PC-9 (cell line): ENCODE measurements at regions not wholly inside any gene's neighbourhood (a gene's known extent, or its start where the extent isn't known, plus 50 kb on each side); places are given as distances from the start of the nearest gene placed in this dataset.

Experiments
- BruUV-seq: library from RNA; stranded (reverse); fragments of 400-500 nt; replicated peaks from 2 replicates; lab custom pipeline; 2021; lab: Mats Ljungman, UMichigan
- CTCF ChIA-PET: fragments of 300-600 bp; sonication (Branson Sonifier 250); formaldehyde crosslinking; loops from one replicate; lab custom pipeline; 2022; ENCODE audit warnings: antibody characterized with exemption; lab: Charles Lee
- POLR2A ChIA-PET: fragments of 300-600 bp; sonication (Branson Sonifier 250); formaldehyde crosslinking; loops from one replicate; lab custom pipeline; 2022; ENCODE audit warnings: antibody characterized with exemption; ENCODE audit not compliant: unreplicated experiment; lab: Charles Lee
- DNase-seq, 2 experiments: peaks; one replicate each; pipeline versions ENCODE4 v3.0.0 to v3.0.0-alpha.2; 2015 to 2022; ENCODE audit warnings: mixed read lengths in 1 of 2
- H2AFZ ChIP-seq: fragments of 200-600 bp; sonication (generic); 2 replicates; pipeline ENCODE4 v1.8.1; 2017; ENCODE audit warnings: antibody characterized with exemption
- H3F3A ChIP-seq: fragments of 200-600 bp; sonication (generic); 2 replicates; pipeline ENCODE4 v1.8.1; 2017; ENCODE audit warnings: antibody characterized with exemption, mild to moderate bottlenecking, low read depth; ENCODE audit not compliant: insufficient read depth
- H3K27ac ChIP-seq: fragments of 200-600 bp; sonication (generic); 2 replicates; pipeline ENCODE4 v1.6.1; 2016; ENCODE audit warnings: mixed run types
- H3K27me3 ChIP-seq: fragments of 200-600 bp; sonication (generic); 2 replicates; pipeline ENCODE4 v1.6.1; 2016; ENCODE audit warnings: low read depth, mixed run types; ENCODE audit not compliant: insufficient read depth
- H3K36me3 ChIP-seq: fragments of 200-600 bp; sonication (generic); 2 replicates; pipeline ENCODE4 v1.6.1; 2016; ENCODE audit warnings: low read depth, mixed run types
- H3K4me1 ChIP-seq: fragments of 200-600 bp; sonication (generic); replicated peaks from 2 replicates; pipeline ENCODE4 v1.6.1; 2016; ENCODE audit warnings: mixed run types; ENCODE audit not compliant: insufficient read depth
- H3K4me2 ChIP-seq: fragments of 200-600 bp; sonication (generic); 2 replicates; pipeline ENCODE4 v1.6.1; 2017; ENCODE audit warnings: mixed run types
- H3K4me3 ChIP-seq: fragments of 200-600 bp; sonication (generic); 2 replicates; pipeline ENCODE4 v1.6.1; 2016; ENCODE audit warnings: mixed run types
- H3K79me2 ChIP-seq: fragments of 200-600 bp; sonication (generic); 2 replicates; pipeline ENCODE4 v1.6.1; 2017; ENCODE audit warnings: low read depth, mixed run types
- H3K9me2 ChIP-seq: fragments of 200-600 bp; sonication (generic); 2 replicates; pipeline ENCODE4 v1.8.1; 2017; ENCODE audit warnings: mild to moderate bottlenecking; ENCODE audit not compliant: insufficient read depth
- H3K9me3 ChIP-seq: fragments of 200-600 bp; sonication (generic); 2 replicates; pipeline ENCODE4 v1.8.1; 2016; ENCODE audit warnings: low read depth; ENCODE audit not compliant: insufficient read depth
- H4K20me1 ChIP-seq: fragments of 200-600 bp; sonication (generic); 2 replicates; pipeline ENCODE4 v1.8.1; 2017; ENCODE audit not compliant: insufficient read depth
- CTCF ChIP-seq: fragments of 200-600 bp; sonication (generic); conservative IDR thresholded peaks from 2 replicates; pipeline ENCODE4 v1.6.1; 2017; ENCODE audit warnings: mixed run types, antibody characterized with exemption, mild to moderate bottlenecking, moderate library complexity
- EZH2 ChIP-seq: fragments of 200-600 bp; sonication (generic); IDR thresholded peaks from 2 replicates; pipeline ENCODE4 v1.8.0; 2017; ENCODE audit warnings: antibody characterized with exemption, low read depth
- intact Hi-C: fragments of 100-400 bp; cut with micrococcal nuclease; formaldehyde crosslinking; loops from one replicate; pipeline ENCODE4 v1.10.0; 2022; ENCODE audit not compliant: unreplicated experiment

GRCh38 chr10:128493811-128494210, 367.6 kb upstream of the MKI67 start:
- Histone ChIP-seq H3K4me3 (no peak overlapping the region), H3K4me2 (no peak overlapping the region), H4K20me1 (no peaks in the 10 kb centered on the region), H3K27ac (no peak overlapping the region), H2AFZ (no peak overlapping the region), H3K4me1 (no peaks in the 10 kb centered on the region), H3K9me3 (no peaks in the 10 kb centered on the region), H3K9me2 (no peaks in the 10 kb centered on the region), H3F3A (no peaks in the 10 kb centered on the region), H3K79me2 (no peaks in the 10 kb centered on the region), H3K36me3 (no peaks in the 10 kb centered on the region), H3K27me3 (peaks cover 13% of the 10 kb centered on the region)
- POLR2A ChIA-PET, result no interaction called here
- CTCF ChIA-PET, result no interaction called here
- BruUV-seq, result no TSS peak
- no peak for DNase-seq
- TF ChIP-seq CTCF, result no peak
- intact Hi-C loops, result no loop called here

GRCh38 chr10:128494665-128495064, 368.4 kb upstream of the MKI67 start:
- DNase-seq, result no peak
- Histone ChIP-seq H3K9me2 (no peaks in the 10 kb centered on the region), H3K27ac (no peak overlapping the region), H3F3A (no peaks in the 10 kb centered on the region), H3K9me3 (no peaks in the 10 kb centered on the region), H3K4me3 (no peak overlapping the region), H4K20me1 (no peaks in the 10 kb centered on the region), H2AFZ (no peak overlapping the region), H3K36me3 (no peaks in the 10 kb centered on the region), H3K79me2 (no peaks in the 10 kb centered on the region), H3K4me2 (no peak overlapping the region), H3K27me3 (peaks cover 16% of the 10 kb centered on the region), H3K4me1 (no peaks in the 10 kb centered on the region)
- no TSS peak for BruUV-seq
- TF ChIP-seq EZH2, result no peak
- TF ChIP-seq CTCF, result no peak
- ChIA-PET CTCF (no interaction called here), POLR2A (no interaction called here)
- intact Hi-C loops, result no loop called here

- Histone ChIP-seq H3K27ac (no peak overlapping the region), H3K9me3 (no peaks in the 10 kb centered on the region), H3K27me3 (peaks cover 37% of the 10 kb centered on the region), H3K4me2 (no peak overlapping the region), H3K4me1 (no peaks in the 10 kb centered on the region), H3F3A (no peaks in the 10 kb centered on the region), H3K9me2 (no peaks in the 10 kb centered on the region), H4K20me1 (no peaks in the 10 kb centered on the region), H3K36me3 (no peaks in the 10 kb centered on the region), H2AFZ (no peak overlapping the region), H3K4me3 (no peak overlapping the region), H3K79me2 (no peaks in the 10 kb centered on the region)
- ChIA-PET POLR2A (no interaction called here), CTCF (no interaction called here)
- no TSS peak for BruUV-seq
- TF ChIP-seq CTCF, result no peak
- TF ChIP-seq EZH2, result no peak
- intact Hi-C loops, result no loop called here
- no peak for DNase-seq
These were observed 371.6 kb upstream of the MKI67 start for GRCh38 chr10:128497660-128498377.
